Dermis blood vessel endothelial cell (primary cell): ENCODE measurements at regions not wholly inside any gene's neighbourhood (a gene's known extent, or its start where the extent isn't known, plus 50 kb on each side); places are given as distances from the start of the nearest gene placed in this dataset.
"Not testable (repeated sequence)": the region's sequence is repeated elsewhere in the genome, so short reads cannot be mapped to it uniquely, and the experiment has no call there.

Source experiments
- DNase-seq: peaks from one replicate; pipeline ENCODE4 v3.0.0; 2010

GRCh38 chr2:90298983-90299382, 1607.5 kb downstream of the RPIA start:
- DNase-seq, result not testable (repeated sequence)

GRCh38 chr2:90322982-90323381, 1631.5 kb downstream of the RPIA start:
- DNase-seq, result not testable (repeated sequence)

GRCh38 chr2:90323612-90324558, 1632.4 kb downstream of the RPIA start:
- DNase-seq, result not testable (repeated sequence)

- DNase-seq, result not testable (repeated sequence)
Observed at GRCh38 chr2:90324672-90325071, 1633.2 kb downstream of the RPIA start.

GRCh38 chr2:90325796-90326353, 1634.4 kb downstream of the RPIA start:
- not testable (repeated sequence) for DNase-seq

GRCh38 chr2:90355546-90355945, 1664.1 kb downstream of the RPIA start:
- DNase-seq, result not testable (repeated sequence)

- DNase-seq, result not testable (repeated sequence)
Observed at GRCh38 chr2:90359344-90359743, 1667.9 kb downstream of the RPIA start.

GRCh38 chr2:90359887-90360730, 1668.6 kb downstream of the RPIA start:
- DNase-seq, result not testable (repeated sequence)

GRCh38 chr2:90360731-90361035, 1669.2 kb downstream of the RPIA start:
- not testable (repeated sequence) for DNase-seq
